ENCODE measurements at regions not wholly inside any gene's neighbourhood (a gene's known extent, or its start where the extent isn't known, plus 50 kb on each side); places are given as distances from the start of the nearest gene placed in this dataset.

- in situ Hi-C loops (cut with HindIII; ENCODE audit: low sequenced_read_pairs), result no loop called here
- no peak overlapping the region for H3K4me3 ChIP-seq (ENCODE audit: low read depth, low read length)
- DNase-seq (ENCODE audit: low read depth, low spot score), result no peak
- TF ChIP-seq, protein P1, sequence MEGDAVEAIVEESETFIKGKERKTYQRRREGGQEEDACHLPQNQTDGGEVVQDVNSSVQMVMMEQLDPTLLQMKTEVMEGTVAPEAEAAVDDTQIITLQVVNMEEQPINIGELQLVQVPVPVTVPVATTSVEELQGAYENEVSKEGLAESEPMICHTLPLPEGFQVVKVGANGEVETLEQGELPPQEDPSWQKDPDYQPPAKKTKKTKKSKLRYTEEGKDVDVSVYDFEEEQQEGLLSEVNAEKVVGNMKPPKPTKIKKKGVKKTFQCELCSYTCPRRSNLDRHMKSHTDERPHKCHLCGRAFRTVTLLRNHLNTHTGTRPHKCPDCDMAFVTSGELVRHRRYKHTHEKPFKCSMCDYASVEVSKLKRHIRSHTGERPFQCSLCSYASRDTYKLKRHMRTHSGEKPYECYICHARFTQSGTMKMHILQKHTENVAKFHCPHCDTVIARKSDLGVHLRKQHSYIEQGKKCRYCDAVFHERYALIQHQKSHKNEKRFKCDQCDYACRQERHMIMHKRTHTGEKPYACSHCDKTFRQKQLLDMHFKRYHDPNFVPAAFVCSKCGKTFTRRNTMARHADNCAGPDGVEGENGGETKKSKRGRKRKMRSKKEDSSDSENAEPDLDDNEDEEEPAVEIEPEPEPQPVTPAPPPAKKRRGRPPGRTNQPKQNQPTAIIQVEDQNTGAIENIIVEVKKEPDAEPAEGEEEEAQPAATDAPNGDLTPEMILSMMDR (IDR thresholded peaks at IDR 0.05; ENCODE audit: low read depth, low read length), result no peak
Measured at GRCh38 chr2:89841476-89841840, 1150.0 kb downstream of the RPIA start.

GRCh38 chr2:89842180-89842908 is 1150.9 kb downstream of the RPIA start:
- in situ Hi-C loops (cut with HindIII; ENCODE audit: low sequenced_read_pairs), result no loop called here
- H3K4me3 ChIP-seq (ENCODE audit: low read depth, low read length), result no peak overlapping the region
- no peak for DNase-seq (ENCODE audit: low read depth, low spot score)
- TF ChIP-seq, protein P1 (IDR thresholded peaks at IDR 0.05; ENCODE audit: low read depth, low read length), result no peak

- no peak for DNase-seq (ENCODE audit: low read depth, low spot score)
- H3K4me3 ChIP-seq (ENCODE audit: low read depth, low read length), result no peak overlapping the region
- in situ Hi-C loops (cut with HindIII; ENCODE audit: low sequenced_read_pairs), result no loop called here
Measured at GRCh38 chr2:89844221-89844943, 1152.9 kb downstream of the RPIA start.

GRCh38 chr2:89845532-89845931 is 1154.1 kb downstream of the RPIA start:
- no peak overlapping the region for H3K4me3 ChIP-seq (ENCODE audit: low read depth, low read length)
- in situ Hi-C loops (cut with HindIII; ENCODE audit: low sequenced_read_pairs), result no loop called here
- TF ChIP-seq, protein P1 (IDR thresholded peaks at IDR 0.05; ENCODE audit: low read depth, low read length), result no peak
- no peak for DNase-seq (ENCODE audit: low read depth, low spot score)

More at GRCh38 chr2:89844221-89844943, 1152.9 kb downstream of the RPIA start:
- TF ChIP-seq, protein P1 (IDR thresholded peaks at IDR 0.05; ENCODE audit: low read depth, low read length), result no peak

DNA sequence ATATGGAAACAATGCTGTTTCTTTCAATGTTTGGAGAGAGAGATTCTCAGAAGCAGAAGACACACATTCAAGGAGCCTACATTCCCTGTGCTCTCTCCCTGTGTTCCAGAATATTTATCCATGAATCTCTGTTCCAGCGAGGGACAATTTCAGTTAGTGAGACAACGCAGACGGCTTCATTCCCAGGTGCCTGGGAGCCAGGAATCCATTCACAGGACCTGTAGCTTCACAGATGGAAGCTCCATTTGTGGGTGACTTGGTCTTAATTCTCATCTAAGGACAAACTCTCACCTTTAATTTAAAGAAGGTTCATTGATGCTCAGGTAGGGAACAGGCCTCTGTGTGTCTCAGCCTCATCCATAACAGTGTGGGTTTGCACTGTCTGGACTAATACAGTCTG is 1156.6 kb downstream of the RPIA start:
- TF ChIP-seq, protein P1 (IDR thresholded peaks at IDR 0.05; ENCODE audit: low read depth, low read length), result no peak
- no peak overlapping the region for H3K4me3 ChIP-seq (ENCODE audit: low read depth, low read length)
- no peak for DNase-seq (ENCODE audit: low read depth, low spot score)
- in situ Hi-C loops (cut with HindIII; ENCODE audit: low sequenced_read_pairs), result no loop called here

GRCh38 chr2:89848763-89849368 is 1157.4 kb downstream of the RPIA start:
- TF ChIP-seq, protein P1 (IDR thresholded peaks at IDR 0.05; ENCODE audit: low read depth, low read length), result no peak
- H3K4me3 ChIP-seq (ENCODE audit: low read depth, low read length), result no peak overlapping the region
- DNase-seq (ENCODE audit: low read depth, low spot score), result no peak
- in situ Hi-C loops (cut with HindIII; ENCODE audit: low sequenced_read_pairs), result no loop called here
